Left colon (tissue), 2 donors: ENCODE measurements at regions not wholly inside any gene's neighbourhood (a gene's known extent, or its start where the extent isn't known, plus 50 kb on each side); places are given as distances from the start of the nearest gene placed in this dataset.
A peak's percentile ranks its signal among the peaks of the same experiment; 100 is the strongest.
"Not testable (repeated sequence)": the region's sequence is repeated elsewhere in the genome, so short reads cannot be mapped to it uniquely, and the experiment has no call there.

Source experiments
- ATAC-seq: fragments of 200-7000 bp; cut with Tn5 transposase; one replicate; pipeline ENCODE4 v1.9.1; 2020; ENCODE audit warnings: mild to moderate bottlenecking, moderate library complexity
- DNase-seq, 2 donors: peaks; one replicate each; pipeline ENCODE4 v3.0.0-alpha.2; 2020
- intact Hi-C, 2 donors: fragments of 100-400 bp; cut with DNase I in 1 of 2; cut with micrococcal nuclease in 1 of 2; formaldehyde crosslinking; loops; one replicate each; pipeline versions ENCODE4 v1.11.2 to v1.14.0; 2022; cut with DNase I, micrococcal nuclease
- donor health status: DM: no; HTN: no; CAD: no.
- donor health status: DM: yes; HTN: yes; CAD: no.

- DNase-seq, ATAC-seq, intact Hi-C loops: not testable (repeated sequence)
Observed at GRCh38 chr1:121082995-121083394, 101.1 kb downstream of the FAM72B start.

- intact Hi-C loops, ATAC-seq, DNase-seq: not testable (repeated sequence)
Observed at GRCh38 chr1:121086249-121086648, 97.9 kb downstream of the FAM72B start.

- intact Hi-C loops, ATAC-seq, DNase-seq: not testable (repeated sequence)
Observed at GRCh38 chr1:121087221-121087620, 96.9 kb downstream of the FAM72B start.

- ATAC-seq, intact Hi-C loops, DNase-seq: not testable (repeated sequence)
Observed at GRCh38 chr1:121088568-121088967, 95.6 kb downstream of the FAM72B start.

- DNase-seq, ATAC-seq, intact Hi-C loops: not testable (repeated sequence)
Observed at GRCh38 chr1:121092329-121092968, 91.7 kb downstream of the FAM72B start.

- ATAC-seq, intact Hi-C loops: not testable (repeated sequence)
Observed at GRCh38 chr1:121095014-121095413, 89.1 kb downstream of the FAM72B start.

GRCh38 chr1:121097127-121097866 is 86.8 kb downstream of the FAM72B start:
- ATAC-seq: peak; percentile 98
- DNase-seq: peak; percentile 54 to 84
- intact Hi-C loops: not testable (repeated sequence)

More at GRCh38 chr1:121095014-121095413, 89.1 kb downstream of the FAM72B start:
- DNase-seq: not testable (repeated sequence)

GRCh38 chr1:121097867-121098215 is 86.3 kb downstream of the FAM72B start:
- peak in 1 of 2 donors; percentile 19 for DNase-seq
- peak; percentile 44 for ATAC-seq

GRCh38 chr1:121109025-121109424 is 75.1 kb downstream of the FAM72B start:
- intact Hi-C loops, ATAC-seq, DNase-seq: not testable (repeated sequence)

More at GRCh38 chr1:121097867-121098215, 86.3 kb downstream of the FAM72B start:
- intact Hi-C loops: not testable (repeated sequence)

- ATAC-seq (peak; percentile 24), DNase-seq (peak in 1 of 2 donors; percentile 3)
- intact Hi-C loops: not testable (repeated sequence)
Observed at GRCh38 chr1:121116522-121117297, 67.4 kb downstream of the FAM72B start.

- intact Hi-C loops, DNase-seq: not testable (repeated sequence)
Observed at GRCh38 chr1:121117298-121117611, 66.9 kb downstream of the FAM72B start.

GRCh38 chr1:121117622-121118479 is 66.3 kb downstream of the FAM72B start:
- peak; percentile 14 to 25 for DNase-seq

More at GRCh38 chr1:121117298-121117611, 66.9 kb downstream of the FAM72B start:
- peak; percentile 95 for ATAC-seq

More at GRCh38 chr1:121117622-121118479, 66.3 kb downstream of the FAM72B start:
- ATAC-seq: peak; percentile 48
- intact Hi-C loops: not testable (repeated sequence)
